ENCODE measurements at regions not wholly inside any gene's neighbourhood (a gene's known extent, or its start where the extent isn't known, plus 50 kb on each side); places are given as distances from the start of the nearest gene placed in this dataset.

- no peak for DNase-seq (ENCODE audit: low read depth in 2 of 2)
Observed at GRCh38 chr4:184575306-184575705, 73.9 kb downstream of the CASP3 start.

- DNase-seq (ENCODE audit: low read depth in 2 of 2) = no peak
Observed at GRCh38 chr4:184574861-184575260, 74.4 kb downstream of the CASP3 start.

DNA sequence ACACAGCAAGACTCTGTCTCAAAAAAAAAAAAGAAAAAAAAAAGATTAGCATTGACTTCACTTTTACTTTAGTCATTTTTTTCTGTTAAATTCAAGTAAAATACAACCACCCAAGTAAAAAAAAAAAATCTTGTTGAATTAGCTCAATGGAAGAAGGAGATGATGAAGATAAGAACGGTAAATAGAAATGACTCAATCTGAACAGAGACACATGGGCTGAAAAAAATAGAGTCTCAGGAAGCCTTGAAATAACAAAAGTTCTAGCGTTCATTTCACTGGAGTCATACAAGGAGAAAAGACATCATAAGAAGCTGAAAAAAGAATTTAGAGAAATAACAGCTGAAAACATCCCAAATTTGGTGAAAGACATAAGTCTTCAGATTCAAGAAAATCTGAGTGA lies 75.5 kb downstream of the CASP3 start:
- no peak for DNase-seq (ENCODE audit: low read depth in 2 of 2)

- DNase-seq (ENCODE audit: low read depth in 2 of 2) = no peak
Observed at GRCh38 chr4:184568770-184569169, 80.5 kb downstream of the CASP3 start.

GRCh38 chr4:184563621-184564020 lies 85.6 kb downstream of the CASP3 start:
- no peak for DNase-seq (ENCODE audit: low read depth in 2 of 2)

GRCh38 chr4:184558996-184559395 lies 84.6 kb upstream of the IRF2 start:
- no peak for DNase-seq (ENCODE audit: low read depth in 2 of 2)

- DNase-seq (ENCODE audit: low read depth in 2 of 2) = no peak
Observed at GRCh38 chr4:184553891-184554290, 79.5 kb upstream of the IRF2 start.

GRCh38 chr4:184550476-184550875 lies 76.1 kb upstream of the IRF2 start:
- no peak for DNase-seq (ENCODE audit: low read depth in 2 of 2)

GRCh38 chr4:184548648-184549341 lies 74.4 kb upstream of the IRF2 start:
- DNase-seq (ENCODE audit: low read depth in 2 of 2) = no peak

DNA sequence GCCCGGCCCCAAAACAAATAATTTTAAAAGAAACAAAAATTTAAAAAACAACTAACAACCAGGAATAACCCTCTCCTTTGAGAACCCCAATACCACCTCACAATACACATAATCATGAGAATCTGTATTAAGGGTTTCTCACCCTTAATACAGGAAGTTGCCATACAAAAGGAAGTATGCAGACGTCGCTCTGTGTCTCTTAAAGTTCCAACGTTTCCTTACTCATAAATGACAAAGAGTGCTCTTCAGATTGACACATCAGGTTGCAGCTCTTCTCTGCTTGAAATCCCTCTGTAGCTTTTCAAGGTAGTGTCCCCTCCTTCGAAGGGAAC lies 73.9 kb upstream of the IRF2 start:
- no peak for DNase-seq (ENCODE audit: low read depth in 2 of 2)

DNA sequence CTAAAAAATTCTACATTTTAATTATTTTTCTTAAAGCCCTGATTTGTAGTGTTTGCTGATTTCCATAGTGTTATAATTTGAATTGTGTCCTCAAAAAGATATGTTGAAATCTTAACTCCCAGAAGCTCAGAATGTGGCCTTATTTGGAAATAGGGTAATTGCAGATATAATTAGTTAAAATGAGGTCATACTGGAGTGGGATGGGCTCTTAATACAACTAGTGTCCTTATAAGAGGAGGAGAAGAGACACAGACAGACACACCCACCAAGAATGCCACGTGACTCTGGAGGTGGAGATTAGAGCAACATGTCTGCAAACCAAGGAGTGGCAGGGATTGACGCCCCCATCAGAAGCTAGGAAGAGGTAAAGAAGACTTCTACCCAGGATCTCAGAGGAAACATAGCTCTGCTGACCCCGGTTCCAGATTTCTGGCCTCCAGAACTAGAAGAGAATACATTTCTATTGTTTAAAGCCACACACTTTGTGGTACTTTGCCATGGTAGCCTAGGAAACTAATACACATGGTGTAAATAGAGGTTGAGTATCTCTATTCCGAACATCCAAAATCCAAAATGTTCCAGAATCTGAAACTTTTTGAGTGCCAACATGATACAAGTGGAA lies 70.5 kb upstream of the IRF2 start:
- DNase-seq (ENCODE audit: low read depth in 2 of 2) = no peak

DNA sequence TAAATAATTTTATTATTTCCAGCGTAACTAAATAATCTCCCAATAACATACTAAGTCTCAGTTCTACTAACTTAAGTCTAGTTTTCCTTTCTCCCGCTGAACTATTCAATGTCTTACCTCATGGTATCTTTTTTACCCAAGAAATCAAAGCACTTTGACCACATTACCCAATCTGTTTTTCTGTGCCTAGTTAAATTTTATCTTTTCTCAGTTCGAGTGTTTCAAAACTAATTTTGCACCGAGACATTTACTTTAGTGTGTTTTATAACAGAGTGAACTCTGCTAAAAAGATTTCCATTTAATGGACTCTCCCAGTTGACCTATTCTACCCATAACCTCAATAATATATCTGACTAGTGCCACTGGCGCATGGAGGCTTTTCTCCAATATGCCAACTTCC lies 67.6 kb upstream of the IRF2 start:
- no peak for DNase-seq (ENCODE audit: low read depth in 2 of 2)

DNA sequence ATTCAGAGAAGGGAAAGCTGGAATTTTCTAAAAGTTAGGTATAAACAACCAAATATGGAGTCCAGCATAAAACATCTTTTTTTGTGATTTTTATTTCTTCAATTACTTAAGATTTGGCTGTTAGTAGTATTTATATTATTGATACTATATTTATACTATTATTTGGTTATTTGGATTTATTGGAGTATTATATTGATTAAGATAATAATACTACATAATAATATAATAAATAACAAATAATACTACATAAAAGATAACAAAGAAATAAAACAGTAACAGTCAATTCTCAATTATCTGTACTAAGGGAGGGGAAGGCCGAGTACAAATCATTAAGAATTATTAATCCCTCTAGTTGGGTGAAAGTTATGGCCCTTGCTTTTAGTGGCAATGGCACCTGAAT lies 66.0 kb upstream of the IRF2 start:
- no peak for DNase-seq (ENCODE audit: low read depth in 2 of 2)

- peak; percentile 65 for DNase-seq (ENCODE audit: low read depth in 2 of 2)
Observed at GRCh38 chr4:184538023-184538599, 63.8 kb upstream of the IRF2 start.

GRCh38 chr4:184537269-184538022 lies 63.1 kb upstream of the IRF2 start:
- DNase-seq (ENCODE audit: low read depth in 2 of 2) = peak; percentile 87 to 88

DNA sequence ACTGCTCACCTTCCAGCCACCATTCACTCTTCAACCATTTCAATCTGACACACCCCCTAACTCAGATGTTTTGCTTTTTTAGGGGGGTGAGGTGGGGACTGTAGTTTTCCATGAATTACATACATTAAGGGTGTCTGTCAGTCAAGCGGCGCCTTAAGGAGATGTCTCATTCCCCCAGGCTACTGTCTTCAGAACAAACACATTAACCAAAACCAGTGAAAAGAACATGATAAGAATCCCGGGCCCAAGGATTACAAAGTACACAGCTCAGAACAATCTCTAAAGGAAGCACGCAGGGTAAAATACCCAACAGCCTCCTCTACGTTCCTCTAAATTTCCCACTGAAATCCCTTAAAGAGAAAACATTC lies 62.5 kb upstream of the IRF2 start:
- DNase-seq (ENCODE audit: low read depth in 2 of 2) = no peak

- DNase-seq (ENCODE audit: low read depth in 2 of 2) = no peak
Observed at GRCh38 chr4:184536065-184536880, 61.9 kb upstream of the IRF2 start.

- peak; percentile 49 to 58 for DNase-seq (ENCODE audit: low read depth in 2 of 2)
Observed at GRCh38 chr4:184534511-184535391, 60.4 kb upstream of the IRF2 start.

DNA sequence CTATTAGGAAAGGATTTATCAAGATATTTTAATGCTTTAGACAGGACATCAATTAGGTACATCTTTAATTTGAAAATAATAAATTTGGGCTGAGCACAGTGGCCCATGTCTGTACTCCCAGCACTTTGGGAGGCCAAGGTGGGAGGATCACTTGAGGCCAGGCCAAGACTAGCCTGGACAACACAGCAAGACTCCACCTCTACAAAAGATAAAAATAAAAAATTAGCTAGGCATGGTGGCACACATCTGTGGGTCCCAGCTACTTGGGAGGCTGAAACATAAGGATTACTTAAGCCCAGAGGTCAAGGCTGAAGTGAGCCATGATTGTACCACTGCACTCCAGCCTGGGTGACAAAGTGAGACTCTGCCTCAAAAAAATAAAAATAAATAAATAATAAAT lies 59.6 kb upstream of the IRF2 start:
- DNase-seq (ENCODE audit: low read depth in 2 of 2) = no peak

DNA sequence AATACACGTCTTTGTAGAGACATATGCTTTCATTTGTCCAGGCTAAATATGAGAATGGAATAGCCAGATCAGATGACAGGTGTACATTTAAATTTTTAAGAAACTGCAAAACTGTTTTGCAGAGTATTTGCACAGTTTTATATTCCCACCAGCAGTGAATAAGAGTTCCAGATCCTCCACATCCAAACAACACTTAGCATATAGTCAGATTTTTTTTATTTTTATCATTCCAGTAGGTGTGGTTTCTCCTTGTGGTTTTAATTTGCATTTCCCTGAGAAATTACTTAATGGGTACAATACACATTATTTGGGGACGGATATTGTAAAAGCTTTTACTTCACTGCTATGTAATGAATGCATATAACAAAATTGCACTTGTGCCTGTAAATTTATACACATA lies 56.7 kb upstream of the IRF2 start:
- DNase-seq (ENCODE audit: low read depth in 2 of 2) = no peak

- no peak for DNase-seq (ENCODE audit: low read depth in 2 of 2)
Observed at GRCh38 chr4:184529283-184529682, 54.9 kb upstream of the IRF2 start.

Measured in fibroblast of skin of left biceps (primary cell).